Neuronal stem cell (in vitro differentiated cells): ENCODE measurements at regions not wholly inside any gene's neighbourhood (a gene's known extent, or its start where the extent isn't known, plus 50 kb on each side); places are given as distances from the start of the nearest gene placed in this dataset.
"Not testable (repeated sequence)": the region's sequence is repeated elsewhere in the genome, so short reads cannot be mapped to it uniquely, and the experiment has no call there.

Experiments
- DNase-seq: peaks from one replicate; pipeline ENCODE4 v3.0.0-alpha.2; 2013; ENCODE audit warnings: low spot score
- H2AFZ ChIP-seq: one replicate; pipeline ENCODE4 v1.6.1; 2013; ENCODE audit warnings: mild to moderate bottlenecking, low read length, inconsistent platforms
- H2AK5ac ChIP-seq: 2 replicates; pipeline ENCODE4 v1.6.1; 2013; ENCODE audit warnings: low read depth, mild to moderate bottlenecking, inconsistent platforms, low read length, moderate library complexity, mixed read lengths
- H2BK120ac ChIP-seq: 2 replicates; pipeline ENCODE4 v1.6.1; 2013; ENCODE audit warnings: low read depth, mild to moderate bottlenecking, inconsistent platforms, low read length, moderate library complexity, mixed read lengths
- H2BK12ac ChIP-seq: one replicate; pipeline ENCODE4 v1.6.1; 2013; ENCODE audit warnings: low read length, inconsistent platforms
- H2BK15ac ChIP-seq: 2 replicates; pipeline ENCODE4 v1.6.1; 2013; ENCODE audit warnings: mild to moderate bottlenecking, low read length, inconsistent platforms, mixed read lengths
- H2BK5ac ChIP-seq: one replicate; pipeline ENCODE4 v1.6.1; 2013; ENCODE audit warnings: inconsistent platforms, mild to moderate bottlenecking, low read length, moderate library complexity
- H3K14ac ChIP-seq: one replicate; pipeline ENCODE4 v1.6.1; 2013; ENCODE audit warnings: low read length, inconsistent platforms
- H3K18ac ChIP-seq: 2 replicates; pipeline ENCODE4 v1.6.1; 2013; ENCODE audit warnings: low read length, inconsistent platforms
- H3K23ac ChIP-seq: 2 replicates; pipeline ENCODE4 v1.6.1; 2013; ENCODE audit warnings: low read depth, mild to moderate bottlenecking, mixed read lengths, low read length, inconsistent platforms; ENCODE audit not compliant: poor library complexity
- H3K27ac ChIP-seq: replicated peaks from 3 replicates; pipeline ENCODE4 v1.5.1; 2013; ENCODE audit warnings: low read length, inconsistent platforms
- H3K27me3 ChIP-seq, 3 experiments: 2 replicates each; pipeline ENCODE4 v1.6.1; 2013; ENCODE audit warnings: low read length in 3 of 3, mild to moderate bottlenecking in 2 of 3, inconsistent platforms in 1 of 3, low read depth in 1 of 3, mixed read lengths in 1 of 3, moderate library complexity in 1 of 3; ENCODE audit not compliant: control insufficient read depth in 3 of 3, insufficient read depth in 3 of 3
- H3K36me3 ChIP-seq, 2 donors: replicated peaks in 1 of 2; 2 replicates each; pipeline ENCODE4 v1.6.1; 2013; ENCODE audit warnings: low read length in 2 of 2; ENCODE audit not compliant: control insufficient read depth in 2 of 2, insufficient read depth in 2 of 2
- H3K4ac ChIP-seq: 2 replicates; pipeline ENCODE4 v1.6.1; 2013; ENCODE audit warnings: inconsistent platforms, mild to moderate bottlenecking, low read length, moderate library complexity
- H3K4me1 ChIP-seq, 2 donors: 1 replicate in 1 of 2; 2 replicates in 1 of 2; pipeline ENCODE4 v1.6.1; 2013; ENCODE audit warnings: low read length in 2 of 2, low read depth in 1 of 2; ENCODE audit not compliant: control insufficient read depth in 2 of 2, insufficient read depth in 1 of 2
- H3K4me2 ChIP-seq: one replicate; pipeline ENCODE4 v1.6.1; 2013; ENCODE audit warnings: mild to moderate bottlenecking, low read length, inconsistent platforms; ENCODE audit not compliant: insufficient read depth, poor library complexity, severe bottlenecking
- H3K4me3 ChIP-seq, 2 donors: 2 replicates each; pipeline ENCODE4 v1.5.1; 2013; ENCODE audit warnings: low read length in 2 of 2, mild to moderate bottlenecking in 2 of 2, inconsistent platforms in 1 of 2, moderate library complexity in 1 of 2
- H3K79me1 ChIP-seq: one replicate; pipeline ENCODE4 v1.6.1; 2013; ENCODE audit warnings: low read depth, mild to moderate bottlenecking, inconsistent platforms, low read length, moderate library complexity
- H3K9ac ChIP-seq: one replicate; pipeline ENCODE4 v1.6.1; 2013; ENCODE audit warnings: mild to moderate bottlenecking, low read depth, low read length, inconsistent platforms; ENCODE audit not compliant: poor library complexity
- H3K9me3 ChIP-seq, 2 donors: replicated peaks in 1 of 2; 2 replicates each; pipeline versions ENCODE3 to v1.6.1; 2013; ENCODE audit warnings: low read length in 2 of 2, mild to moderate bottlenecking in 2 of 2, inconsistent platforms in 1 of 2, low read depth in 1 of 2, mixed read lengths in 1 of 2, moderate library complexity in 1 of 2; ENCODE audit not compliant: control insufficient read depth in 2 of 2, insufficient read depth in 1 of 2
- H4K8ac ChIP-seq: one replicate; pipeline ENCODE4 v1.6.1; 2013; ENCODE audit warnings: low read depth, mild to moderate bottlenecking, inconsistent platforms, low read length, moderate library complexity
- H4K91ac ChIP-seq: one replicate; pipeline ENCODE4 v1.6.1; 2013; ENCODE audit warnings: low read length, low read depth, mild to moderate bottlenecking, inconsistent platforms; ENCODE audit not compliant: poor library complexity
- WGBS, 2 donors: extraction: QIAGEN DNeasy Blood & Tissue Kit; methylation state at CpG; one replicate each; pipeline ENCODE4 v1.1.7; 2013; ENCODE audit warnings: missing lambda C conversion rate in 2 of 2, mixed read lengths in 1 of 2; ENCODE audit not compliant: insufficient read length in 2 of 2, insufficient replicate concordance in 1 of 2; ENCODE audit errors: extremely low coverage in 2 of 2; 5-methylcytosine and 5-hydroxymethylcytosine counted together

GRCh38 chr13:22966753-22967152 lies 214.0 kb upstream of the SGCG start:
- not testable (repeated sequence) for H3K27ac ChIP-seq, H2AFZ ChIP-seq, H3K4me3 ChIP-seq, H4K91ac ChIP-seq, H3K18ac ChIP-seq, H3K4ac ChIP-seq, H3K79me1 ChIP-seq, H3K4me2 ChIP-seq, H3K27me3 ChIP-seq, H2BK120ac ChIP-seq, H3K9ac ChIP-seq, H2AK5ac ChIP-seq, H3K4me1 ChIP-seq, H4K8ac ChIP-seq, H2BK12ac ChIP-seq, H3K9me3 ChIP-seq, DNase-seq, H3K14ac ChIP-seq, H3K36me3 ChIP-seq, H2BK5ac ChIP-seq, H2BK15ac ChIP-seq, H3K23ac ChIP-seq
- WGBS, 2 donors, result no CpG with 5 or more reads among the region's 13 CpGs

GRCh38 chr13:22967669-22968068 lies 213.1 kb upstream of the SGCG start:
- H4K91ac ChIP-seq, result no peak overlapping the region
- no peak overlapping the region for H3K27ac ChIP-seq
- no peak overlapping the region for H3K23ac ChIP-seq
- WGBS, 2 donors, result no CpG with 5 or more reads among the region's 6 CpGs
- H3K36me3 ChIP-seq, result no peaks in the 10 kb centered on the region
- H2AK5ac ChIP-seq, result no peak overlapping the region
- no peak for DNase-seq
- H2BK5ac ChIP-seq, result no peak overlapping the region
- H3K14ac ChIP-seq, result peak overlapping the region; percentile 82
- no peak overlapping the region for H2BK12ac ChIP-seq
- no peak overlapping the region for H3K4me3 ChIP-seq
- no peaks in the 10 kb centered on the region for H3K4me1 ChIP-seq
- no peak overlapping the region for H4K8ac ChIP-seq
- H3K9me3 ChIP-seq, result no peaks in the 10 kb centered on the region
- H2BK15ac ChIP-seq, result no peak overlapping the region
- H3K4me2 ChIP-seq, result no peak overlapping the region
- peaks cover 0 to 3% (median 0%) of the 10 kb centered on the region in 3 experiments for H3K27me3 ChIP-seq
- H2AFZ ChIP-seq, result no peak overlapping the region
- H3K9ac ChIP-seq, result peak overlapping the region; percentile 21
- H3K79me1 ChIP-seq, result no peaks in the 10 kb centered on the region
- H3K18ac ChIP-seq, result peak overlapping the region; percentile 38
- no peak overlapping the region for H2BK120ac ChIP-seq
- H3K4ac ChIP-seq, result no peak overlapping the region

GRCh38 chr13:22979952-22980351 lies 200.8 kb upstream of the SGCG start:
- H3K23ac ChIP-seq, result no peak overlapping the region
- H3K9me3 ChIP-seq, result peaks cover 5 to 8% of the 10 kb centered on the region in 2 donors
- no peaks in the 10 kb centered on the region for H3K4me1 ChIP-seq
- H3K14ac ChIP-seq, result no peak overlapping the region
- H2BK5ac ChIP-seq, result no peak overlapping the region
- H2BK120ac ChIP-seq, result no peak overlapping the region
- no CpG with 5 or more reads among the region's 3 CpGs for WGBS, 2 donors
- H2AK5ac ChIP-seq, result peak overlapping the region; percentile 41
- H2AFZ ChIP-seq, result no peak overlapping the region
- H3K79me1 ChIP-seq, result no peaks in the 10 kb centered on the region
- no peak for DNase-seq
- no peaks in the 10 kb centered on the region for H3K27me3 ChIP-seq
- no peak overlapping the region for H3K9ac ChIP-seq
- H4K91ac ChIP-seq, result no peak overlapping the region
- H3K27ac ChIP-seq, result no peak overlapping the region
- H4K8ac ChIP-seq, result no peak overlapping the region
- no peak overlapping the region for H2BK12ac ChIP-seq
- no peaks in the 10 kb centered on the region for H3K36me3 ChIP-seq
- H2BK15ac ChIP-seq, result no peak overlapping the region
- H3K4me3 ChIP-seq, result no peak overlapping the region
- H3K4ac ChIP-seq, result no peak overlapping the region
- H3K4me2 ChIP-seq, result no peak overlapping the region
- H3K18ac ChIP-seq, result no peak overlapping the region

- Histone ChIP-seq H3K27me3 (no peaks in the 10 kb centered on the region), H2BK5ac (no peak overlapping the region), H3K79me1 (no peaks in the 10 kb centered on the region), H3K4me2 (no peak overlapping the region), H2BK12ac (no peak overlapping the region), H4K8ac (no peak overlapping the region), H3K23ac (no peak overlapping the region), H3K36me3 (no peaks in the 10 kb centered on the region), H3K9ac (no peak overlapping the region), H2AFZ (no peak overlapping the region), H3K18ac (no peak overlapping the region), H2AK5ac (no peak overlapping the region), H3K27ac (no peak overlapping the region), H3K4me3 (no peak overlapping the region), H2BK120ac (no peak overlapping the region), H3K4me1 (no peaks in the 10 kb centered on the region), H3K4ac (no peak overlapping the region), H4K91ac (no peak overlapping the region), H3K9me3 (peaks cover 5 to 9% of the 10 kb centered on the region in 2 donors), H3K14ac (no peak overlapping the region), H2BK15ac (no peak overlapping the region)
- DNase-seq, result no peak
- no CpG with 5 or more reads among the region's 2 CpGs for WGBS, 2 donors
Measured at GRCh38 chr13:22980936-22981335, 199.8 kb upstream of the SGCG start.
